ENCODE measurements at regions not wholly inside any gene's neighbourhood (a gene's known extent, or its start where the extent isn't known, plus 50 kb on each side); places are given as distances from the start of the nearest gene placed in this dataset.

DNA sequence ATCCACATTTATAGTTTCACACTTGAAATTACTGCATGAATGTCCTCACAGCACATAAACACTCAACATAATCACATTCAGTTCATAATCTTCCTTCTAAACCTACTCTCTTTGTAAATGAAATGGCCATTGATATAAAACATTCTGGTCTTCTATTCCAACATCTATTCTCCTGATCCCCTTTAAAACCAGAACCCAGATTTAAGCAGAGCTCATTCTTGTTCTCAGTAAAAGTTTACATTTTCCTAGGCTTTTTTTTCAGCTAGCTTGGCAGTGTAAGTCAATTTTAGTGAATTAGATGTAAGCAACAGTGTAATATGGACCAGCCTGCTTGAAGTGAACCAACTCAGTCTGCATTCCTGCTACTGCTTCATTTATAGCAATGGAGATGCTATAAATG, 460.7 kb upstream of the RGS18 start:
- TF ChIP-seq CTCF (IDR thresholded peaks at IDR 0.05): no peak
- TF ChIP-seq POLR2A (IDR thresholded peaks at IDR 0.05): no peak
- TF ChIP-seq POLR2AphosphoS5 (IDR thresholded peaks at IDR 0.05): no peak

Measured in suprapubic skin (tissue), 4 donors.